Type B pancreatic cell (in vitro differentiated cells): ENCODE measurements at regions not wholly inside any gene's neighbourhood (a gene's known extent, or its start where the extent isn't known, plus 50 kb on each side); places are given as distances from the start of the nearest gene placed in this dataset.

Source experiments
- DNase-seq: peaks from one replicate; pipeline ENCODE4 v3.0.0; 2021; ENCODE audit warnings: mixed read lengths; ENCODE audit not compliant: unreplicated experiment; ENCODE audit errors: extremely low spot score
- H3K27ac Mint-ChIP-seq: 2 replicates; pipeline ENCODE4 v1.8.0; 2021; ENCODE audit warnings: mild to moderate bottlenecking, mixed read lengths
- H3K27me3 Mint-ChIP-seq: 2 replicates; pipeline ENCODE4 v1.8.0; 2021; ENCODE audit warnings: mixed read lengths
- H3K36me3 Mint-ChIP-seq: 2 replicates; pipeline ENCODE4 v1.8.0; 2021; ENCODE audit warnings: mixed read lengths
- H3K4me1 Mint-ChIP-seq: one replicate; pipeline ENCODE4 v1.8.0; 2021; ENCODE audit warnings: mixed read lengths; ENCODE audit not compliant: unreplicated experiment
- H3K4me3 Mint-ChIP-seq: 2 replicates; pipeline ENCODE4 v1.8.0; 2021; ENCODE audit warnings: mild to moderate bottlenecking, mixed read lengths
- H3K9me3 Mint-ChIP-seq: 2 replicates; pipeline ENCODE4 v1.8.0; 2021; ENCODE audit warnings: mixed read lengths
- TF ChIP-seq, protein P1 (sequence below): fragments of 200-600 bp; sonication (generic); conservative IDR thresholded peaks from 2 replicates; pipeline ENCODE4 v1.5.0; 2021; ENCODE audit warnings: antibody characterized with exemption, mild to moderate bottlenecking

DNA sequence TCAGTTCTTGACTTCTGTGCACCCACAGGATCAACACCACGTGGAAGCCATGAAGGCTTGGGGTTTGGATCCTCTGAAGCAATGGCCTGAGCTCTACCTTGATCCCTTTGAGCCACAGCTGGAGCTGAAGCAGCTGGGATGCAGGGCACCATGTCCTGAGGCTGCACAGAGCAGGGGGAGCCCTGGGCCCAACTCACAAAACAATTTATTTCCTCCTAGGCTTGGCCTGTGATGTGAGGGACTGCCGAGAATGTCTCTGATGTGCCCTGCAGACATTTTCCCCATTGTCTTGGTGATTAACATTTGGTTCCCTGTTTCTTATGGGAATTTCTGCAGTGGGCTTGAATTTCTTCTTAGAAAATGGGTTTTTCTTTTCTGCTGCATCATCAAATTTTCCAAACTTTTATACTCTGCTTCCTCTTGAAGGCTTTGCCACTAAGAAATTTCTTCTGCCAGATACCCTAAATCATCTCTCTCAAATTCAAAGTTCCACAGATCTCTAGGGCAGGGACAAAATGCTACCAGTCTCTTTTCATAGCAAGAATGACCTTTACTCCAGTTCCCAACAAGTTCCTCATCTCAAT is 288.2 kb downstream of the CCDC59 start:
- Mint-ChIP-seq H3K27me3 (no peaks in the 10 kb centered on the region), H3K4me1 (no peaks in the 10 kb centered on the region), H3K36me3 (no peaks in the 10 kb centered on the region), H3K27ac (no peak overlapping the region), H3K9me3 (no peaks in the 10 kb centered on the region), H3K4me3 (no peak overlapping the region)
- TF ChIP-seq, protein P1, sequence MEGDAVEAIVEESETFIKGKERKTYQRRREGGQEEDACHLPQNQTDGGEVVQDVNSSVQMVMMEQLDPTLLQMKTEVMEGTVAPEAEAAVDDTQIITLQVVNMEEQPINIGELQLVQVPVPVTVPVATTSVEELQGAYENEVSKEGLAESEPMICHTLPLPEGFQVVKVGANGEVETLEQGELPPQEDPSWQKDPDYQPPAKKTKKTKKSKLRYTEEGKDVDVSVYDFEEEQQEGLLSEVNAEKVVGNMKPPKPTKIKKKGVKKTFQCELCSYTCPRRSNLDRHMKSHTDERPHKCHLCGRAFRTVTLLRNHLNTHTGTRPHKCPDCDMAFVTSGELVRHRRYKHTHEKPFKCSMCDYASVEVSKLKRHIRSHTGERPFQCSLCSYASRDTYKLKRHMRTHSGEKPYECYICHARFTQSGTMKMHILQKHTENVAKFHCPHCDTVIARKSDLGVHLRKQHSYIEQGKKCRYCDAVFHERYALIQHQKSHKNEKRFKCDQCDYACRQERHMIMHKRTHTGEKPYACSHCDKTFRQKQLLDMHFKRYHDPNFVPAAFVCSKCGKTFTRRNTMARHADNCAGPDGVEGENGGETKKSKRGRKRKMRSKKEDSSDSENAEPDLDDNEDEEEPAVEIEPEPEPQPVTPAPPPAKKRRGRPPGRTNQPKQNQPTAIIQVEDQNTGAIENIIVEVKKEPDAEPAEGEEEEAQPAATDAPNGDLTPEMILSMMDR, result no peak
- no peak for DNase-seq

DNA sequence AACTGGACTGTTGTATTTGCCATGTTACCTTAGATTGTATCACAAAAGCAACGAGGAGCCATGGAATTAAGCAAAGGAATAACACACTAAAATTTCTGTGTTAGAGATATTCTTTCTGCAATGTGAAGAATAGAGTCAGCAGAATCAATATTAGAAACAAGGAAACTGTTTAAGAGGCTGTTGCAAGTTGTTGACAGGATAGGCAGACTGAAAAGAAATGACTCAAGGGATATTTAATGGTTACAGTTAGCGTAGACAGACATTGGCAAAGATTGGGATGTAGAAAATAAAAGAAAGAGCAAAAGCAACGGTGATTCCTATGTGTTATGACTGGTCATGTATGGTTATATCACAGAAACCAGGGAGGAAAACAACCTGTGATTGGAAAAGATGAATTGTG is 299.0 kb upstream of the PPFIA2 start:
- Mint-ChIP-seq H3K4me1 (no peaks in the 10 kb centered on the region), H3K4me3 (no peak overlapping the region), H3K36me3 (no peaks in the 10 kb centered on the region), H3K9me3 (no peaks in the 10 kb centered on the region), H3K27me3 (no peaks in the 10 kb centered on the region), H3K27ac (no peak overlapping the region)
- TF ChIP-seq, protein P1, result no peak
- no peak for DNase-seq

DNA sequence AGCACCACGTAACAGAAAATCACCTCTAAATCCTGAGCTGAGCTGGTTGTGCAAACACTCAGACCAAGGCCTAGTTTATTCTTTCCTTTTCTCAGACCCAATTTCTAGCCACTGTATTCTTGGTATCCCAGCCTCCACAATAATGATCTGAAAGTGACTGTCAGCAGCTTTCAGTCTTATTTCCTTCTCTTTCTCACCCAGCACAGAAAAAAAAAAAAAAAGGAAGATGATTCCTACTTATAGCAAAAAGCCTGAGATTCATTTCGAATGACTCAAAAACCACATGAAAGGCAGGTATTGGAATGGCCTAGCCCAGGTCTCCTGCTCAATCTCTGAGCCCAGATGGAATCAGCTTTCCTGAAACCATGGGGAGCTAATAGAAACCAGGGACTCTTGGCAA is 298.6 kb upstream of the PPFIA2 start:
- no peak for DNase-seq
- TF ChIP-seq, protein P1, result no peak
- Mint-ChIP-seq H3K4me1 (no peaks in the 10 kb centered on the region), H3K27ac (no peak overlapping the region), H3K27me3 (no peaks in the 10 kb centered on the region), H3K4me3 (no peak overlapping the region), H3K9me3 (no peaks in the 10 kb centered on the region), H3K36me3 (no peaks in the 10 kb centered on the region)

DNA sequence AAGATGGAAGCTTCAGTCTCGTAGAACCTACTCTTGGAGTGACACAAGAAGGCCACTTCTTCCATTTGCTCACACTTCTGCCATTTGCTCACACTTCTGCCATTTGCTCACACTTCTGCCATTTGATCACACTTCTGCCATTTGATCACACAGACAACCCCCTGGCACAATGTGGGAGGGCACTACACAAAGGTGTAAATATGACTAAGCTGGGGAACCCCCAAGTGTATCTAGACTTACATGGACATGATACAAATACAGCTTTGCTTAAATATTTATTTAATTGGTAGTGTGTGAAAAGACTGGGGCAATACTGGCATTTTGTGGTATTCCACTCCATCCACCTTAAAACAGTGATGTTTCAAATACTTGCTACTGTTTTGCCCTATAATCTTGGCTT is 296.2 kb upstream of the PPFIA2 start:
- Mint-ChIP-seq H3K36me3 (no peaks in the 10 kb centered on the region), H3K4me3 (no peak overlapping the region), H3K9me3 (no peaks in the 10 kb centered on the region), H3K4me1 (no peaks in the 10 kb centered on the region), H3K27ac (no peak overlapping the region), H3K27me3 (no peaks in the 10 kb centered on the region)
- DNase-seq, result no peak
- TF ChIP-seq, protein P1, result no peak

DNA sequence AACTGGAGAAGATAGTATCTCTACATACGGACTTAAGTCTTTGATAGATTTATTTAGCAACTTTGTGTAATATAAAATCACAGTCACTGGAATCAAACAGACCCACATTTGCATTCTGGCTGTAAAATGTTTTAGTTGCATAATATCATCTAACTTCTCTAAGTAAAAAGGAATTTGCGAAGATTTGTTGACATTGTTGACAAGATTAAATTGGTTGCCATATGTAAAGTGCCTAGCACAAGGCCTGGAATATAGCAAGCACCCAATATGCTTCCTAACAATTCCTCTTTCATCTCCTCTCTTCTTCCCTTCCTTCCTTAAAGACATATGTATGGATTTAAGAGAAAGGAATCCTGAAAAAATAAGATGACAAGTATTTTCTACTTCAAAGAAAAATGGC is 295.4 kb upstream of the PPFIA2 start:
- H3K27ac Mint-ChIP-seq, result no peak overlapping the region
- no peak overlapping the region for H3K4me3 Mint-ChIP-seq
- TF ChIP-seq, protein P1, result no peak
- DNase-seq, result no peak
- H3K4me1 Mint-ChIP-seq, result no peaks in the 10 kb centered on the region
- H3K9me3 Mint-ChIP-seq, result no peaks in the 10 kb centered on the region
- H3K27me3 Mint-ChIP-seq, result no peaks in the 10 kb centered on the region
- H3K36me3 Mint-ChIP-seq, result no peaks in the 10 kb centered on the region

DNA sequence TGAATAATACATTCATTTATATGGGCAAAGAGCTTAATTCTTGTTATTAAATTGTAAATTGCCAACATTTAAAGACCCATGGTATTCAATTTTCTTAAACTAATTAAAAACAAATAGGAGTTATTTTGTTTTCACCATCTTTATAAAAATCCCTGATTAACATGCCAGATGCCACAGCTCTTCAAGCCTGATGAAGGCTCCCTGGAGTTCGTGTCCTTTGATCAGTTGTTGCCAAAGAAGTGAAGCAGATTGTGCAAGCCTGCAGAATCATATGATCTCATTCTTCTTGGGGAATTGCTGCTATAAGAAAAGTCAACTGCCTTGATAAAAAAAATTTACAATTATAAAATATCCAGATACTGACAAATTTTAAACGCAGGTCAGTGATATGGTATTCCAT is 288.3 kb upstream of the PPFIA2 start:
- Mint-ChIP-seq H3K36me3 (no peaks in the 10 kb centered on the region), H3K27ac (no peak overlapping the region), H3K4me1 (no peaks in the 10 kb centered on the region)

More for the DNA sequence above, 288.3 kb upstream of the PPFIA2 start:
- Mint-ChIP-seq H3K9me3 (no peaks in the 10 kb centered on the region), H3K27me3 (no peaks in the 10 kb centered on the region), H3K4me3 (no peak overlapping the region)
- no peak for DNase-seq
- TF ChIP-seq, protein P1, result no peak
